GM12873 (cell line): ENCODE measurements at regions not wholly inside any gene's neighbourhood (a gene's known extent, or its start where the extent isn't known, plus 50 kb on each side); places are given as distances from the start of the nearest gene placed in this dataset.
A peak's percentile ranks its signal among the peaks of the same experiment; 100 is the strongest.

ENCODE experiments used
- TF ChIP-seq, protein P1 (sequence below): IDR thresholded peaks from 2 replicates; pipeline ENCODE4 v1.5.1; 2012; ENCODE audit warnings: low read depth, mild to moderate bottlenecking, moderate library complexity, low read length, control low read depth; ENCODE audit not compliant: insufficient read depth; ENCODE audit errors: missing control alignments

- TF ChIP-seq, protein P1, sequence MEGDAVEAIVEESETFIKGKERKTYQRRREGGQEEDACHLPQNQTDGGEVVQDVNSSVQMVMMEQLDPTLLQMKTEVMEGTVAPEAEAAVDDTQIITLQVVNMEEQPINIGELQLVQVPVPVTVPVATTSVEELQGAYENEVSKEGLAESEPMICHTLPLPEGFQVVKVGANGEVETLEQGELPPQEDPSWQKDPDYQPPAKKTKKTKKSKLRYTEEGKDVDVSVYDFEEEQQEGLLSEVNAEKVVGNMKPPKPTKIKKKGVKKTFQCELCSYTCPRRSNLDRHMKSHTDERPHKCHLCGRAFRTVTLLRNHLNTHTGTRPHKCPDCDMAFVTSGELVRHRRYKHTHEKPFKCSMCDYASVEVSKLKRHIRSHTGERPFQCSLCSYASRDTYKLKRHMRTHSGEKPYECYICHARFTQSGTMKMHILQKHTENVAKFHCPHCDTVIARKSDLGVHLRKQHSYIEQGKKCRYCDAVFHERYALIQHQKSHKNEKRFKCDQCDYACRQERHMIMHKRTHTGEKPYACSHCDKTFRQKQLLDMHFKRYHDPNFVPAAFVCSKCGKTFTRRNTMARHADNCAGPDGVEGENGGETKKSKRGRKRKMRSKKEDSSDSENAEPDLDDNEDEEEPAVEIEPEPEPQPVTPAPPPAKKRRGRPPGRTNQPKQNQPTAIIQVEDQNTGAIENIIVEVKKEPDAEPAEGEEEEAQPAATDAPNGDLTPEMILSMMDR = no peak
These were observed 87.2 kb upstream of the CARD18 start for GRCh38 chr11:105226766-105227165.

DNA sequence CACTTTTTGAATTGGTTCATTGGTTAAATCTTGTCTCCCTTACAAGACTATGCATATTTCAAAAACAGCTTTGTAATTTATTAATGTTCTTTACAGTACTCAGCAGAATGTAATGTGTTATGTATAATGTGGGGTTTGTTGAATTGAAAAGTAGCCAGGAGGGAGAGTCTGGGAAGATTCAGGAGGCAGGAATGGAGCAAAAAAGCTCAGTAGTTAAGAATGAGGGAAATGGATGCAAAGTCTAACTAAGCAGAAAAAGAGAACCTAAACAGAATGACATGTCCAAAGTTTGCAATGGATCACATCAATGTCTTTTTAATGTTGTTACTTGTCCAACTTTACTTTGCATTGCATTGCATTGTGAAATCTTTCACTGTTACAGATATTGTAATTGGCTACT lies 86.5 kb upstream of the CARD18 start:
- TF ChIP-seq, protein P1 = no peak

- TF ChIP-seq, protein P1 = no peak
These were observed 85.1 kb upstream of the CARD18 start for GRCh38 chr11:105224482-105225253.

DNA sequence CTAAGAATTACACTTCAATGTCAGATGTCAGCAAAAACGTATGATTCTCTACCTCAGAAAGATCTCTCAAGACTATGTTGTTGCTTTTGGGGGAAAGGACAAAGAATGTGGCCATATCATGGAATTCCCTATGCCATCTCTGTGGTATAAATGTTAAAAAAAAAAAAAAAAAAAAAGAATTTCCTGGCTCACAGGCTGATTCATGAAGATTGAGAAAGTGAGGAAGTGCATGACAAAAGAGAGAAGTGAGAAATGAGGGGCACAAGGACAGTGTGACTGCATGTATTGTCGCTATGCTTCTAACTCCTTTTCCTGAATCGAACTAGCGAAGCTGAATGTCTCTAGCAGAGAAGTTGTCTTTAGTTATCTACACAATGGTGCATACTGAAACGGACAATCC lies 80.6 kb upstream of the CARD18 start:
- TF ChIP-seq, protein P1 = no peak

- TF ChIP-seq, protein P1 = no peak
These were observed 80.1 kb upstream of the CARD18 start for GRCh38 chr11:105219670-105220069.

DNA sequence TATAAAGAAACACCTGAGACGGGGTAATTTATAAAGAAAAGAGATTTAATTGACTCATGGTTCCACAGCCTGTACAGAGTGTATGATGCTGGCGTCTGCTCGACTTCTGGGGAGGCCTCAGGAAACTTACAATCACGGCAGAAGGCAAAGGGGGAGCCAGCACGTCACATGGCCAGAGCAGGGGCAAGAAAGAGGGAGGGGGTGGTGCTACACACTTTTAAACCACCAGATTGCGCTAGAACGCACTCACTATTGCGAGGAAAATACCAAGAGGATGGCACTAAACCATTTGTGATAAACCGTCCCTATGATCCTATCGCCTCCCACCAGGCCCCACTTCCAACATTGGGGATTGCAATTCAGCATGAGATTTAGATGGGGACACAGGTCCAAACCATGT lies 79.7 kb upstream of the CARD18 start:
- TF ChIP-seq, protein P1 = peak; percentile 22

- TF ChIP-seq, protein P1 = no peak
These were observed 76.0 kb upstream of the CARD18 start for GRCh38 chr11:105215528-105215927.
